ENCODE measurements at regions not wholly inside any gene's neighbourhood (a gene's known extent, or its start where the extent isn't known, plus 50 kb on each side); places are given as distances from the start of the nearest gene placed in this dataset.

GRCh38 chr14:105793836-105794235 lies 267.5 kb downstream of the TMEM121 start:
- no peak for TF ChIP-seq YY1 (IDR thresholded peaks at IDR 0.05; ENCODE audit: low read depth)
- TF ChIP-seq RAD21 (IDR thresholded peaks at IDR 0.05; ENCODE audit: low read depth): no peak
- TF ChIP-seq USF1 (IDR thresholded peaks at IDR 0.05): no peak
- TF ChIP-seq FOXM1 (IDR thresholded peaks at IDR 0.05; ENCODE audit: borderline replicate concordance, low read depth): no peak
- TF ChIP-seq EP300 (IDR thresholded peaks at IDR 0.05; ENCODE audit: borderline replicate concordance): no peak
- no peak for TF ChIP-seq TAF1 (IDR thresholded peaks at IDR 0.05; ENCODE audit: low read depth)
- no peak for TF ChIP-seq EGR1 (IDR thresholded peaks at IDR 0.05)
- TF ChIP-seq NFIC (IDR thresholded peaks at IDR 0.05): no peak
- no peak for TF ChIP-seq CEBPB (IDR thresholded peaks at IDR 0.05)
- TF ChIP-seq CREB1 (IDR thresholded peaks at IDR 0.05; ENCODE audit: low read depth): no peak
- no peak for TF ChIP-seq REST (IDR thresholded peaks at IDR 0.05; ENCODE audit: low read depth)
- no peak for TF ChIP-seq MAX (IDR thresholded peaks at IDR 0.05)

- TF ChIP-seq NFIC (IDR thresholded peaks at IDR 0.05): no peak
- no peak for TF ChIP-seq FOXM1 (IDR thresholded peaks at IDR 0.05; ENCODE audit: borderline replicate concordance, low read depth)
- TF ChIP-seq REST (IDR thresholded peaks at IDR 0.05; ENCODE audit: low read depth): no peak
- TF ChIP-seq TAF1 (IDR thresholded peaks at IDR 0.05; ENCODE audit: low read depth): no peak
- no peak for TF ChIP-seq MAX (IDR thresholded peaks at IDR 0.05)
- no peak for TF ChIP-seq USF1 (IDR thresholded peaks at IDR 0.05)
- no peak for TF ChIP-seq RAD21 (IDR thresholded peaks at IDR 0.05; ENCODE audit: low read depth)
- TF ChIP-seq ZBTB7A (IDR thresholded peaks at IDR 0.05; ENCODE audit: low read depth): no peak
- no peak for TF ChIP-seq YY1 (IDR thresholded peaks at IDR 0.05; ENCODE audit: low read depth)
- no peak for TF ChIP-seq EP300 (IDR thresholded peaks at IDR 0.05; ENCODE audit: borderline replicate concordance)
- TF ChIP-seq TEAD4 (IDR thresholded peaks at IDR 0.05): no peak
- no peak for TF ChIP-seq EGR1 (IDR thresholded peaks at IDR 0.05)
- TF ChIP-seq CREB1 (IDR thresholded peaks at IDR 0.05; ENCODE audit: low read depth): no peak
- no peak for TF ChIP-seq TCF12 (IDR thresholded peaks at IDR 0.05; ENCODE audit: low read depth)
- no peak for TF ChIP-seq CEBPB (IDR thresholded peaks at IDR 0.05)
Measured at GRCh38 chr14:105797546-105797945, 271.2 kb downstream of the TMEM121 start.

GRCh38 chr14:105805701-105806100 lies 279.3 kb downstream of the TMEM121 start:
- no peak for TF ChIP-seq MAX (IDR thresholded peaks at IDR 0.05)

GRCh38 chr14:105806568-105806967 lies 280.2 kb downstream of the TMEM121 start:
- TF ChIP-seq FOXM1 (IDR thresholded peaks at IDR 0.05; ENCODE audit: borderline replicate concordance, low read depth) (no peak), MAX (IDR thresholded peaks at IDR 0.05) (no peak), EGR1 (IDR thresholded peaks at IDR 0.05) (no peak), TAF1 (IDR thresholded peaks at IDR 0.05; ENCODE audit: low read depth) (no peak), REST (IDR thresholded peaks at IDR 0.05; ENCODE audit: low read depth) (no peak), TEAD4 (IDR thresholded peaks at IDR 0.05) (no peak), ZBTB7A (IDR thresholded peaks at IDR 0.05; ENCODE audit: low read depth) (no peak), CREB1 (IDR thresholded peaks at IDR 0.05; ENCODE audit: low read depth) (no peak), USF1 (IDR thresholded peaks at IDR 0.05) (no peak), TCF12 (IDR thresholded peaks at IDR 0.05; ENCODE audit: low read depth) (no peak), RAD21 (IDR thresholded peaks at IDR 0.05; ENCODE audit: low read depth) (no peak), EP300 (IDR thresholded peaks at IDR 0.05; ENCODE audit: borderline replicate concordance) (no peak), NFIC (IDR thresholded peaks at IDR 0.05) (no peak), YY1 (IDR thresholded peaks at IDR 0.05; ENCODE audit: low read depth) (no peak), CEBPB (IDR thresholded peaks at IDR 0.05) (no peak)
